ENCODE measurements at regions not wholly inside any gene's neighbourhood (a gene's known extent, or its start where the extent isn't known, plus 50 kb on each side); places are given as distances from the start of the nearest gene placed in this dataset.

GRCh38 chr16:5884339-5884738, 786.7 kb upstream of the EEF2KMT start:
- 76 to 77% methylated on average over 3 to 8 of the region's 8 CpGs for WGBS, 2 donors (ENCODE audit: low coverage in 1 of 2)
- TF ChIP-seq POLR2AphosphoS5 (IDR thresholded peaks at IDR 0.05) (no peak), EP300 (IDR thresholded peaks at IDR 0.05; ENCODE audit: low read depth) (no peak), CTCF (IDR thresholded peaks at IDR 0.05) (no peak), POLR2A (IDR thresholded peaks at IDR 0.05) (no peak)

GRCh38 chr16:5882087-5882640, 784.6 kb upstream of the EEF2KMT start:
- TF ChIP-seq POLR2A (IDR thresholded peaks at IDR 0.05) (no peak), POLR2AphosphoS5 (IDR thresholded peaks at IDR 0.05) (no peak), CTCF (IDR thresholded peaks at IDR 0.05) (no peak), EP300 (IDR thresholded peaks at IDR 0.05; ENCODE audit: low read depth) (no peak)
- no peak for DNase-seq
- Histone ChIP-seq H3K9me3 (no peaks in the 10 kb centered on the region), H3K4me1 (no peaks in the 10 kb centered on the region), H3K27me3 (no peaks in the 10 kb centered on the region), H3K4me3 (no peak overlapping the region), H3K36me3 (no peaks in the 10 kb centered on the region), H3K27ac (no peak overlapping the region)
- intact Hi-C loops (cut with DNase I; ENCODE audit: low total_unique reads) = no loop called here
- 72 to 75% methylated on average over 3 of the region's 3 CpGs for WGBS, 2 donors (ENCODE audit: low coverage in 1 of 2)
- in situ Hi-C loops (cut with MboI; ENCODE audit: low pct_ligation_motif_present in 1 of 4, low pct_unique_long_range_greater_than_20kb in 1 of 4, low sequenced_read_pairs in 3 of 4) = no loop called here

More at GRCh38 chr16:5884339-5884738, 786.7 kb upstream of the EEF2KMT start:
- in situ Hi-C loops (cut with MboI; ENCODE audit: low pct_ligation_motif_present in 1 of 4, low pct_unique_long_range_greater_than_20kb in 1 of 4, low sequenced_read_pairs in 3 of 4) = no loop called here
- Histone ChIP-seq H3K27me3 (no peaks in the 10 kb centered on the region), H3K4me1 (no peaks in the 10 kb centered on the region), H3K27ac (no peak overlapping the region), H3K36me3 (no peaks in the 10 kb centered on the region), H3K9me3 (no peaks in the 10 kb centered on the region), H3K4me3 (no peak overlapping the region)
- DNase-seq = no peak
- intact Hi-C loops (cut with DNase I; ENCODE audit: low total_unique reads) = no loop called here

GRCh38 chr16:5875416-5875815, 777.8 kb upstream of the EEF2KMT start:
- Histone ChIP-seq H3K27me3 (no peaks in the 10 kb centered on the region), H3K9me3 (no peaks in the 10 kb centered on the region), H3K4me3 (no peak overlapping the region), H3K36me3 (no peaks in the 10 kb centered on the region), H3K27ac (no peak overlapping the region), H3K4me1 (no peaks in the 10 kb centered on the region)
- TF ChIP-seq POLR2A (IDR thresholded peaks at IDR 0.05) = no peak
- TF ChIP-seq EP300 (IDR thresholded peaks at IDR 0.05; ENCODE audit: low read depth) = no peak
- TF ChIP-seq CTCF (IDR thresholded peaks at IDR 0.05) = no peak
- TF ChIP-seq POLR2AphosphoS5 (IDR thresholded peaks at IDR 0.05) = no peak
- intact Hi-C loops (cut with DNase I; ENCODE audit: low total_unique reads) = no loop called here
- in situ Hi-C loops (cut with MboI; ENCODE audit: low pct_ligation_motif_present in 1 of 4, low pct_unique_long_range_greater_than_20kb in 1 of 4, low sequenced_read_pairs in 3 of 4) = no loop called here
- DNase-seq = no peak
- 59 to 86% methylated on average over 1 to 5 of the region's 5 CpGs for WGBS, 2 donors (ENCODE audit: low coverage in 1 of 2)

- no peak for TF ChIP-seq EP300 (IDR thresholded peaks at IDR 0.05; ENCODE audit: low read depth)
- no peak for TF ChIP-seq POLR2A (IDR thresholded peaks at IDR 0.05)
- no peak for TF ChIP-seq CTCF (IDR thresholded peaks at IDR 0.05)
- no peak for TF ChIP-seq POLR2AphosphoS5 (IDR thresholded peaks at IDR 0.05)
- H3K27me3 ChIP-seq = no peaks in the 10 kb centered on the region
- H3K4me1 ChIP-seq = no peaks in the 10 kb centered on the region
- WGBS, 2 donors (ENCODE audit: low coverage in 1 of 2) = 77 to 85% methylated on average over 4 of the region's 4 CpGs
- in situ Hi-C loops (cut with MboI; ENCODE audit: low pct_ligation_motif_present in 1 of 4, low pct_unique_long_range_greater_than_20kb in 1 of 4, low sequenced_read_pairs in 3 of 4) (no loop called here), intact Hi-C loops (cut with DNase I; ENCODE audit: low total_unique reads) (no loop called here)
- no peak overlapping the region for H3K27ac ChIP-seq
- no peaks in the 10 kb centered on the region for H3K9me3 ChIP-seq
- DNase-seq = no peak
- H3K4me3 ChIP-seq = no peak overlapping the region
- H3K36me3 ChIP-seq = no peaks in the 10 kb centered on the region
Measured at GRCh38 chr16:5874899-5875298, 777.3 kb upstream of the EEF2KMT start.

Data from transverse colon (tissue), 4 donors.